ENCODE measurements at regions not wholly inside any gene's neighbourhood (a gene's known extent, or its start where the extent isn't known, plus 50 kb on each side); places are given as distances from the start of the nearest gene placed in this dataset.

DNA sequence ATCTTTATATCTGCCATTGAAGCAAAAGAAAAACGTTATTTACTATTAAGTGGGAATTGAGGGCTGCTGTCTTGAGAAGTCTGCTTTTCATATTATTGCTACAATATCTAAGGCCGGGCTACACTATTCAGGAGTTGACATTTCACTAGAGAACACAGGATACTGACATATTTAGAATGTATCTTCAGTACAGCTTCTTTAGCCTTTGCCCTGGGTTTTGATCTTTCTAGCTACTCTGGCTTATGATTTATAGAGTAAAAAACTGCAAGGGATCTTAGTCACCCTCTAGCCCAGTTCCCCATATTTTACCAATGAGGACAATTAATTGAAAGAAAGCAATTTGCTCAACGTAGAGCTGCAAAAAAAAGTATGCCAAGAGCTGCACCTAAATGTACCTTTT is 307.4 kb upstream of the DPPA4 start:
- no peaks in the 10 kb centered on the region for H3K4me1 ChIP-seq
- TF ChIP-seq, protein P1, sequence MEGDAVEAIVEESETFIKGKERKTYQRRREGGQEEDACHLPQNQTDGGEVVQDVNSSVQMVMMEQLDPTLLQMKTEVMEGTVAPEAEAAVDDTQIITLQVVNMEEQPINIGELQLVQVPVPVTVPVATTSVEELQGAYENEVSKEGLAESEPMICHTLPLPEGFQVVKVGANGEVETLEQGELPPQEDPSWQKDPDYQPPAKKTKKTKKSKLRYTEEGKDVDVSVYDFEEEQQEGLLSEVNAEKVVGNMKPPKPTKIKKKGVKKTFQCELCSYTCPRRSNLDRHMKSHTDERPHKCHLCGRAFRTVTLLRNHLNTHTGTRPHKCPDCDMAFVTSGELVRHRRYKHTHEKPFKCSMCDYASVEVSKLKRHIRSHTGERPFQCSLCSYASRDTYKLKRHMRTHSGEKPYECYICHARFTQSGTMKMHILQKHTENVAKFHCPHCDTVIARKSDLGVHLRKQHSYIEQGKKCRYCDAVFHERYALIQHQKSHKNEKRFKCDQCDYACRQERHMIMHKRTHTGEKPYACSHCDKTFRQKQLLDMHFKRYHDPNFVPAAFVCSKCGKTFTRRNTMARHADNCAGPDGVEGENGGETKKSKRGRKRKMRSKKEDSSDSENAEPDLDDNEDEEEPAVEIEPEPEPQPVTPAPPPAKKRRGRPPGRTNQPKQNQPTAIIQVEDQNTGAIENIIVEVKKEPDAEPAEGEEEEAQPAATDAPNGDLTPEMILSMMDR (IDR thresholded peaks at IDR 0.05): no peak
- TF ChIP-seq POLR2A (IDR thresholded peaks at IDR 0.05): no peak
- intact Hi-C loops (cut with DNase I; ENCODE audit: low total_unique reads): no loop called here
- no peak overlapping the region for H3K4me3 ChIP-seq
- no peak overlapping the region for H3K27ac ChIP-seq
- DNase-seq: no peak
- H3K27me3 ChIP-seq: no peaks in the 10 kb centered on the region
- H3K9me3 ChIP-seq: no peaks in the 10 kb centered on the region
- no peaks in the 10 kb centered on the region for H3K36me3 ChIP-seq

DNA sequence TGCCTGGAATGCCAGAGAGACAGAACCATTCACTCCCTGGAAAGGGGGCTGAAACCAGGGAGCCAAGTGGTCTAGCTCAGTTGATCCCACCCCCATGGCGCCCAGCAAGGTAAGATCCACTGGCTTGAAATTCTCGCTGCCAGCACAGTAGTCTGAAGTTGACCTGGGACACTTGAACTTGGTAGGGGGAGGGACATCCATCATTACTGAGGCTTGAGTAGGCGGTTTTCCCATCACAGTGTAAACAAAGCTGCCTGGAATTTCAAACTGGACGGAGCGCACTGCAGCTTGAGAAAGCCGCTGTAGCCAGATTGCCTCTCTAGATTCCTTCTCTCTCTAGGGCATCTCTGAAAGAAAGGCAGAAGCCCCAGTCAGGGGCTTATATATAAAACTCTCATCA is 310.7 kb upstream of the DPPA4 start:
- Histone ChIP-seq H3K4me3 (no peak overlapping the region), H3K4me1 (no peaks in the 10 kb centered on the region), H3K27me3 (no peaks in the 10 kb centered on the region), H3K27ac (no peak overlapping the region), H3K36me3 (no peaks in the 10 kb centered on the region), H3K9me3 (no peaks in the 10 kb centered on the region)
- TF ChIP-seq, protein P1 (IDR thresholded peaks at IDR 0.05): no peak
- TF ChIP-seq POLR2A (IDR thresholded peaks at IDR 0.05): no peak
- intact Hi-C loops (cut with DNase I; ENCODE audit: low total_unique reads): no loop called here
- no peak for DNase-seq

DNA sequence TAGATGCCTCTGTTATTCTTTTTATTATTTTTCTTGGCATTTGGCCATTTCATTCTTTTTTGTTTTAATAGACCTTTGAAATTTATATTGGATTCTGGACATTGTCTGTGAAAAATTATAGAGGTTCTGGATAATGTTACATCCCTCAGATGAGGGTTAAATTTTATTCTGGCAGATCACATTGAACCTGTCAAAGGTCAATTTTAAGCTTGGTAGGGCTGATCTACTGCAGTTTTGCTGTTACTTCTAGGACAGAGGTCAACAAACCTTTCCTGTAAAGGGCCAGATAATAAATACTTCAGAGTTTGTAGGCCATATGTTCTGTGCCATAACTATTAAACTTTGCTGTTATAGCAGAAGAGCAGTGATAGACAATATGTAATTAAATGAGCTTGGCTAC is 318.9 kb upstream of the DPPA4 start:
- H3K4me3 ChIP-seq: no peak overlapping the region
- no peak for DNase-seq
- H3K36me3 ChIP-seq: no peaks in the 10 kb centered on the region
- no peak for TF ChIP-seq POLR2A (IDR thresholded peaks at IDR 0.05)
- TF ChIP-seq, protein P1 (IDR thresholded peaks at IDR 0.05): no peak
- no peaks in the 10 kb centered on the region for H3K4me1 ChIP-seq
- intact Hi-C loops (cut with DNase I; ENCODE audit: low total_unique reads): no loop called here
- H3K27me3 ChIP-seq: no peaks in the 10 kb centered on the region
- no peaks in the 10 kb centered on the region for H3K9me3 ChIP-seq
- no peak overlapping the region for H3K27ac ChIP-seq

DNA sequence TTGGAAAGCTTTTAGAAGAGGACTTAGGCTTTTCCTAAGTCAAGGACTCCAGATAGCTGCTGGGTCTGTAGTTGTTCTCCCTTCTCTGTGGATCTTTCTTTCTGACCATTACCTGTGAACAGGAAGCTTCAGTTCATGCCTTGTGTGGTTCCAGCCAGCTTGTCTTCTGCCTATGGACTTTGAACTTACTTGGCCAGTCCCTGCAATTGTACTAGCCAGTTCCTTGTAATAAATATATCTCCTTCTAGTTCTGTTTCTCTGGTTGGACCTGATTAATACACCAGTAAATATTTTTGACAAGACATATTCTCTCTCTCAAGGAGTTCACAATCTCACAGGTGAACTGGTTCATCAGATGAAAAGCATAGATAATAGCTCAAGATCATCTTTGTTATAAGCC is 341.3 kb upstream of the DPPA4 start:
- no peaks in the 10 kb centered on the region for H3K4me1 ChIP-seq
- H3K4me3 ChIP-seq: no peak overlapping the region
- no peaks in the 10 kb centered on the region for H3K36me3 ChIP-seq
- no peaks in the 10 kb centered on the region for H3K27me3 ChIP-seq
- no peak overlapping the region for H3K27ac ChIP-seq
- no peaks in the 10 kb centered on the region for H3K9me3 ChIP-seq
- intact Hi-C loops (cut with DNase I; ENCODE audit: low total_unique reads): no loop called here
- no peak for DNase-seq
- TF ChIP-seq, protein P1 (IDR thresholded peaks at IDR 0.05): no peak
- no peak for TF ChIP-seq POLR2A (IDR thresholded peaks at IDR 0.05)

DNA sequence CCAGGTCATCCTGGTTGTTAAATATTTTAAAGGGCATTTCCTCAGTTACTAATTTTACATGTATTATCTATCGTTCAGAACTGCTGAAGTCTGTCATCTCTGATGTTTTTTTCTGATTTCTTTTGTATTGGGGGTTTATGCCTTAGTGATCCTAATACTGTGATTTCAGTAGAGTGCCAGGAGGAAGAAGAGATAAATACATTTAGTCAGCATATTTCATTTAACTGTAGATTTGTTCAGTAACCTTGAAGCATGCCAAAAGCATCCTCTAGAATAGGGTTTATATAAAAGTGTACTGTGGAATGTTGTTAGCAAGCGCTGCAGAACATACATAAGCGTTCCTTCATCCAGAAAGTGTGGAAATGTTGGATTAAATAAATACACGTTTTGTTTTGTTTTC is 342.3 kb upstream of the DPPA4 start:
- Histone ChIP-seq H3K9me3 (no peaks in the 10 kb centered on the region), H3K27me3 (no peaks in the 10 kb centered on the region), H3K4me3 (no peak overlapping the region), H3K27ac (no peak overlapping the region), H3K36me3 (no peaks in the 10 kb centered on the region), H3K4me1 (no peaks in the 10 kb centered on the region)
- no peak for DNase-seq
- intact Hi-C loops (cut with DNase I; ENCODE audit: low total_unique reads): no loop called here
- TF ChIP-seq, protein P1 (IDR thresholded peaks at IDR 0.05): no peak
- no peak for TF ChIP-seq POLR2A (IDR thresholded peaks at IDR 0.05)

All from uterus (tissue), 3 donors.